ENCODE measurements at regions not wholly inside any gene's neighbourhood (a gene's known extent, or its start where the extent isn't known, plus 50 kb on each side); places are given as distances from the start of the nearest gene placed in this dataset.
"Not testable (repeated sequence)": the region's sequence is repeated elsewhere in the genome, so short reads cannot be mapped to it uniquely, and the experiment has no call there.

DNA sequence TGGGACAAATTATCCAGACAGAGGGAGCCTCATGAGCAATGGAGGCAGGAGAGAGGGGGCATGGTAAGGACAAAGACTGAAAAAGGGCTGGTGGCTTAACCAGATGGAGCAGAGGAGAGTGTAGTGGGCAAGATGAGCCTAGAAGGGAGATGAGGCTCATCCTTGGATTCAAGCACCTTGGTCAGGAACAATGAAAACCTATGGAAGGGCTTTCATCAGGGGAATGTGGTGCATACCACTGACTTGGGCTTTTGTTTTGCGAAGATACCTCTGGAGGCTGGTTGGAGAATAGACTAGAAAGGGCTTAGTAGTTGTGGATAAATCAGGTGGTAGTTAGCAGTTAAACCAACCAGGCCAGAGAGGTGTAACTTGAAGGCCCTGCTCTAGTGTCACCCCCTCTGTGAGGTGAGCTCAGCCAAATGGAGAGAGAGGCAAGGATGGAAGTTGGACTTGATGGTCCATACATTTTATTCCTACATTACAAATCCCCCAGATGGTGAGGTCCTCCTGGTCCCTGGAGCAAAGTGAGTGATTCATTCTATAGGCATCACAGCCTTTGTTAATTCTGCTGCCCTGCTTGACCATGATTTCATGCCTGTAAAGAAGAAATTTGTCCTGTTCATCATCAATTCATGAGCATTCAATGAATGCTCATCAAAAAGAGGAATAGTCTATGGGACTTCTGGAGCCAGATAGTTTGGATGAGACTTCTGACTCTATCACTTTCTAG lies 264.8 kb upstream of the IGFBP7 start:
- no peak for DNase-seq

DNA sequence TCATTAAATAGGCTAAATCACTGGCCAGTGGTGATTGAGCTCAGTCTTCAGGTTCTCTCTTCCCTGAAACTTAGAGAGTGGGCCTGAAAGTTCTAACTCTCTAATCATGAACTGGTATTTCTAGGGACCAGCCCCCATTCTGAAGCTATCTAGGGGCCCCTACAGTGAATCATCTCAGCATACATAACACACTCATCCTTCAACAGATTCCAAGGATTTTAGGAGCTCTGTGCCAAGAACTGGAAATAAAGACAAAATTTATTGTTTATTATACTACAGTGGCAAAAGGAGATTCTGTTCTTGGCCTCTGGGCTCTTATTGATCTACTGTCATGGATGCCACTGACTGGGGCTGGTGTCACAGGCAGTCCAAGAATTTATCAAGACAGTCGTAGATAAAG lies 263.8 kb upstream of the IGFBP7 start:
- DNase-seq = peak; percentile 50

DNA sequence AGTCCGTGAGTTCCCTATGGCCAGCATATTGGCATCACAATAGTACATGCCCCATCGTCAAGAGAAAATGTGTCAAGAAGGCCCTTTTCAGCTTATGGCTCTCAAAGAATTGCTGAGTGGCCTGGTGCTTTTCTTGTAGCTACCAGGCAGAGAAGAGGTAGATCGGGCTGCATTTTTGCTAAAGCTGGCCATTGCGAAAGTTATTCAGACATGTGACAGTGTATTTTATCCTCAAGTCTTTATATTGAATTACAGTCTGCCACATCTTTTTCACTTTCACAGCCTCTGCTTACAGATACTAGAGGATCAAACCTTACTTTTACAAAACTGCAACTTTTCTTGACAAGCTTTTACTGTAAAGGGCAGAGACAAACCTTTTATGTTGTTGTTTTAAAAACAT lies 261.5 kb upstream of the IGFBP7 start:
- no peak for DNase-seq

DNA sequence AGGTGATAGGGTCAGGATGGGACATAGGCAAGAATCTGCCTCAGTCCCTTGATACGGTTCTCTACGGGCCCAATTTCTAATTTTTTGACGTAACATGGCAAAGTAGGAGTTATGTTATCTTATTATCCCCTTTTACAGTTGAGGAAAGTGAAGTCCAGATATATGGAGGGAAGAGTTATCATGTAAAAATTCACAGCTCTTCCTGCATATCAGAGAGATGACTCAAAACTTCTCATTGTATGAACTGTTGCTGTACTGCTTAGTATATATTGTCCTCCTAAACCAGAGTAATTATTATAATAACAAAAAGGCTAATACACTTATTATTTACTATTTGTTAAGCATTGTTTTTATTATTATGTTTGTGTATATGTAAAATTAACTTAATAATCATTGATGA lies 260.5 kb upstream of the IGFBP7 start:
- DNase-seq = peak; percentile 50

DNA sequence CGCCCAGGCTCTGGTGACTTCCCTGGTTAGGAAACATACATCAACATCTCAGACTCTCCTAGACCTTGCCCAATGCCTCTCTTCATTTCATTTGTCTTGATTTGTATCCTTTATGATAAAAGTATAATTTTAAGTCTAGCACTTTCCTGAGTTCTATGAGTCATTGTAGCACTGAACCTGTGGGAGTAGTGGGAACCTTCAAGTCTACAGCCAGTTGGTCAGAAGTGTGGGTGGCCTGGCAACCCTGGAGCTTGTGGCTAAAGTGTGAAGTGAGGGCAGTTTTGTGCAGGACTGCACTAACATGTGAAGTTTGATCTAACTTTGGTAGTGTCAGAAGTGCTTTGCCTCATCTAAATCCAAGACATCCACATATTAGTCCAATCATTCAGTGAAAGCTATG lies 259.3 kb upstream of the IGFBP7 start:
- DNase-seq = peak; percentile 71

DNA sequence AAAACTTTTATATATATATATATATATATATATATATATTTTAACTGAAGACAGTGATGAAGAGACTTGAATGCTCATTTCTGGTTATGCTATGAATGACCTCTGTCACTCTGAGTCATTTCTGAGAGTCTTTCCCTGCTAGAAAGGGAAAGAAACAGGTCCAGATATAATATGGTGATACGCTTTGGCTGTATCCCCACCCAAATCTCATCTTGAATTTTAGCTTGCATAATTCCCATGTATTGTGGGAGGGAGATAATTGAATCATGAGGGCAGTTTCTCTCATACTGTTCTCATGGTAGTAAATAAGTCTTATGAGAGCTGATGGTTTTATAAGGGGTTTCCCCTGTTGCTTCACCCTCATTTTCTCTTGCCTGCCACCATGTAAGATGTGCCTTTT lies 254.1 kb upstream of the IGFBP7 start:
- DNase-seq = no peak

DNA sequence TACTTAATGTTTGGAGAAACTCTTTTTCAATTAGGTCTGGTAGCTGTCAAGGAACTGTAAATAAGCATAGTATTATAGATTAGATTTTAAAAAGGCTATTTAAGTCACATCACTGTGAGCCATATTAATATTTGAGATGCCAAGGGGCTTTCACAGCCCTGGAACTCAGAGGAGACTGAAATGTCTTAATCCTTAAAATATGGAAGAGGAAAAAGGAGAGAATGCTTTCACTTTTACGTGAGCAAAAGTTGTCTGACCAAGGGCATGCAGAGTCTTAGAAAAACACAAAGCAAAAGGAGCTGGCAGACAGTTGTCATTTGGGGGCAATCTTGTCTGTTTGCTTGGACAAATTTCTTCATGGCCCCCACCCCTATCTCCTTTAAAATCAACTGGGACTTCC lies 253.2 kb upstream of the IGFBP7 start:
- no peak for DNase-seq

DNA sequence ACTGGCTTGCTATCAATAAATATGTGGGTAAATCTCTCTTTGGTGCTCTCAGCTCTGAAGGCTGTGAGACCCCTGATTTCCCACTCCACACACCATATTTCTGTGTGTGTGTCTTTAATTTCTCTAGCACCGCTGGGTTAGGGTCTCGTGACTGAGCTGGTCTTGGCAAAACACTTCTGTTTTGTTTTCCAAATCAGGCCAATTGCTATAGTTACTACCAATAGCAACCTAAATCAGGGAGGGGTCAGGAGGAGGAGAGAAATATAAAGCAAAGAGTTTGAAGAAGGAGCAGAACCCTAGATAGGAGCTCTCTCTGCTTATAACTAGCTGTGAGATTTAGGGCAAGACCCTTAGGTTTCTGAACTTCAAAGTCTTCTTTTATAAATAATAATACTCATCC lies 250.5 kb upstream of the IGFBP7 start:
- no peak for DNase-seq

DNA sequence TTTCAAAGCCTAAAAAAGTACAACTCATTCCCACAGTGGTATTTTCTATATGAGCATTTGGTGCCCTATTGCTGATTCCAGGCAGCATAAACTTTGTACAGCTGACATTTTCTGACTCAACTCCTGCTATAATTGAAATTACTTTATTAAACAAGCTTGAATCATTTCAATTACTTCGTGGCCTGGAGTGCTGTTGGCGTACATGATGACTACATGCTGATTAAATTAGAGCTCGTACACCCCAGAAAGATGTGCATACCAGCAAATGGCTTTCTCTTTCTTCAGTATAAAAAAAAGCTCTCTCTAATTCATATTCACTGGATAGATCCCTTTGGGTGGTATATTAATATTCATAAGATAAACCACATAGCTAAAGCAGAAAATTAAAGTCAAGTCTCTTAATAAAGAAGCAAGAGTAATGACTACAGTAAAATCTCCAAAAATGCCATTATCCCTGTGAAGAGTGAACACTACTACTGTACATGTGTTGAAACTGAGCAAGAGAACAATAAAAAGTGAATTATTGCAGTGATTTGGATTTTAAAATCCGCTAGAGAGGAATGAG lies 245.0 kb upstream of the IGFBP7 start:
- no peak for DNase-seq

DNA sequence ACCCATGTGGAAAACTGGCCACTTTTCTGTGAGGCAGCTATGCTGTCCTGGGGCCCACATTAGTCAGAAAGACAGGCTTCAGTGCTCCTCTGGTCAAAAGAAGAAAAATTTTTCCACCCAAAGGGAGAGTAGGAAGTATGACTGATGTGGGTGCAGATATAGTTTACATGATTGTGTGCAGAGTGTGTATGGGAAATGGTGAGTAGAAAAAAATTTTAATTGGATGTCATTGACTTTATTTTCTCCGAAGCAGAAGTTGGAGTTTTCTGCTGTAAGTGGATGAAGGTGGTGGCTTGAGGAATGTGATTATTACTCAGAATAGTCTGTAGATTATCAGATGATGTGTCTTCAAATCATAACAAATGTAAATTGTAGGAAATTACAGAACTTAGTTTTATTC lies 241.5 kb upstream of the IGFBP7 start:
- no peak for DNase-seq

DNA sequence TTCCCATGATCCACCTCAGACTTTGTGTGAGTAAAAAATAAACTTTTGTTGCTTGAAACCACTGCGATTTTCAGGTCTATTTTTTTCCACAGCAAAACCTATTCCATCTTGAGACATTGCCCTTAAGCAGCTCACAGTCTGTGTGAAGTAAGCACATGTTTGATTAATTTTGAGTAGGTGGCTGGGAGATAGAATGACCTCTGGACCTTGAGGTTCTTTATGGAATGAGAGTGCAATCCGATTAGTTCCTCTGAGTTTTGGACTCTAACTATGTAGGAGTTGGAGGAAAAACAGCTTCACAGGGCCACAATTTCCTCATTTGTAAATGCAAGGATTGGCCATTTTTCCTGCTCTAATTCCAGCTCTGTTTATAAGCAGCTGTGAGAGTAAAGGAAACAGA lies 234.1 kb upstream of the IGFBP7 start:
- DNase-seq = no peak

DNA sequence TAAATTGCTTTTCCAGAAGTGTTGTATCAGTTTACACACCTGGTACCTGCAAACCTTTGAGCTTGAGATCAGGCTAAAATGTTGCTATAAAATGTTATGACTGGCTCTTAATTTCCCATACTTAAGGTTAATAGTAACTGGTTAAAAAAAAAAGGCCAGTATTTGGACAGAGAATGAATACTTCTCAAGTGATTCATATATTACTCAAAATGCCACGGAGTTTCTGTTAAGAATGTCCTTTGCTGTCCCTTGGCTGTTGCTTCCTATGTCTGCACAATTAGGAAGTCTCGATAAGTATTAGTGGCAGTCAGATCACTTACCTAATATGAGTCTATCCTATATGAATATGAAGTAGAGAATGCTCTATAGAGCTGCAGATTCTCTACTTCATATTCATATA lies 232.2 kb upstream of the IGFBP7 start:
- DNase-seq = no peak

DNA sequence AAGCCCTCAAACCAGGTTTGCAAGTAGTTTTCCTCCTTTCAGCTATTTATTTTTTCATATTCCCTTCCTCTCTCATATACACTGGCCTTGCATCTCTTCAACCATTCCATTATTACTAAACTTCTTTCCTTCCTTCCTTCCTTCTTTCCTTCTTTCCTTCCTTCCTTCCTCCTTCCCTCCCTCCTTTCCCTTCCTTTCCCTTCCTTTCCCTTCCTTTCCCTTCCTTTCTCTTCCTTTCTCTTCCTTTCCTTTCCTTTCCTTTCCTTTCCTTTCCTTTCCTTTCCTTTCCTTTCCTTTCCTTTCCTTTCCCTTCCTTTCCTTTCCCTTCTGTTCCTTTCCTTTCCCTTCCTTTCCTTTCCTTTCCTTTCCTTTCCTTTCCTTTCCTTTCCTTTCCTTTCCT lies 228.7 kb upstream of the IGFBP7 start:
- DNase-seq = not testable (repeated sequence)

DNA sequence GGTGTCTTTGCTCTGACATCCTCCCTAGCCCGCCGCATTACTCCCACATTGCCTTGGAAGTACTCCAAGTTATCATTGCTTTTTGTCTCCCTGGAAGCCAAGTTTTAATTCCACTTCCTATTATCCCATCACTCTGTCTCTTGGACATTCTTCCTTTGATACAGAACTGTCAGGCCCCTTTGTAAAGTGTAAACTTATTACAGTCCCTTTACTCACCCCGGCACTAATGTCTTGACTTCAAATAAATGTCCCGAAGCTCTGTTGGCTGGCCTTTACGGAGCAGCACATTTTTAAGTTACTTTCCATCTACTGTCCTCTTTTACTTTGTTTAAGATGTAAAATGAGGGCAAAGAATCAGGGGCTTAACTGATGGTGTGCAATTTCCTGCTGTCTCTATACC lies 223.5 kb upstream of the IGFBP7 start:
- no peak for DNase-seq

DNA sequence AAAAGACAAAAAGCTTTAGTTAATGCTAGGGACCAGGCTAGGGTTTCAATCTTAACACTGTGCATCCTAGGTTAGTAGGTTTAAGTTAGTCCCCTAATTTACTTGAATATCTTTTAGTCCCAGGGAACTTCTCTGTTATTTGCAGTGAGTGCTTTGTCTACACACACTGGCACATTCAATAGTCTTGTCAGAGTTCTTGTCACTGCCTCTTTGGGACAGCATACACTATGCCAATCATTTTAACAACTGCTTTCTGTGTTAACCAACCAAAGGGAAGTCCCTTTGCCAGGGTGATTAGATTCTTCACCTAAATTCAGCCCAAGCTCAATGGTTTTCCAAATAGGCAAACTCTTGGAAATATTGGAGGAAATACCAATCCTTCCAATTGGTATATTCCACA lies 221.8 kb upstream of the IGFBP7 start:
- no peak for DNase-seq

DNA sequence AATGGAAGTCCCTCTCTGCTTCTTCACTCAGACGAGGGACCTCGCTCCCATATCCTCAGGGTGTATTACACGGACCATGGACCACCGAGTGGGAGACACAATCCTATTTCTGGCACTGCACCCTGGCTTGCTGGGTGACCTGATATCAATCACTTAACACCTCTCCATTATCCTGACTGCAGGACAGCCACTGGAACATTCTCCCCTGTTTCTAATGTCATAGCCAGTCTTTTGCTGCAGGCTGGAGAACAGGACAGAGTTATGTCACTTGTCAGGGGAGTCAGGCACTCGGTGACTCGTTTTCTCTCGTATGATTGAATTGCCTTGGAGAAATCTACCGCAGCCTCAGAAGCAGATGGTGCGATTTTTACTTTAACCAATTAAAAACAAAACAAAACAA lies 219.1 kb upstream of the IGFBP7 start:
- DNase-seq = no peak

DNA sequence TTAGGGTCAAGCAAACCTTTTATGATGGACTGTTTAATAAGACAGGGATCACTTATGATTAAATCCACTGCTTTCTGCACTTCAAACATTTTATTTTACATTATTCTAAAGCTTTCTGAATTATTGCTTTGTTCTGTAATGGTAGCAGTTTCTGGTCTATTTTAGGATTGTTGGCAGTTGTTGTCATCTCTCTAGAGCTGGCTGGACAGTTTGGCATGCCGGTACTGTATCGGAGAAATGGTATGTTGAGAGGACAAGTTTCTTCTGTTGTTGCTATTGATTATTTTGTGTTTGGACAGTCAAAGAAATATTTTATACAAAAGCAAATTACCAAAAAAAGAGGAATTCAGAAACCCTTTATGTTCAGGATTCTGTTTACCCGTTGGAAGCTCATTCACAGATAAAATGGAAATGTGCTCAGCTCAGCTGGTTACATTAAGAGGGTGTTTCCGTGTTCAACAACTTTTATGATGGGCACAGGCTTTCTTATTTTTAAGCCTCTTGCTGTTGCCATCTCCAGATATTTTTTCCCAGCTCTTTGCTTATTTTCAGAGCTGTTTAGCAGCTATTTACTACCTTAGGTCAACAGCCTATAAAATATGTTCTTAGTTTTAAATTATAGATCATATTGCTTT lies 214.6 kb upstream of the IGFBP7 start:
- no peak for DNase-seq

DNA sequence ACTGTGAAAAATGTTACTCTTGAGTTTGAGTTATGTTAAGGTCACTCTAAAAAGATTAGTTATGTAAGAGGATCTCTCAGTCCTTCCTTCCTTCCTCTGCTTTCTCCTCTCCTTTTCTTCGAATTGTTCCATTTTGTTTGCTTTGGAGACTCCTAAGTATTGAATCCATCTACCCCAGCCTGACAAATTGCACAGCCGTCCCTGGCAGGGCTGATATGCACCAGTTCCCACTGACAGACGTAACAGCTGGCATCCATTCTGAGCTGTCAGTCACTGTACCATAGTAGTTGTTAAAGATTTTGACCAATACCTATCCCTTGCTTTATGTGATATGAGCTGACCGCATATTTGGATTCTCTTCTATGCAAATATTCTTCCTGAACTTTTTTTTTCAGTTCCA lies 210.7 kb upstream of the IGFBP7 start:
- DNase-seq = no peak

DNA sequence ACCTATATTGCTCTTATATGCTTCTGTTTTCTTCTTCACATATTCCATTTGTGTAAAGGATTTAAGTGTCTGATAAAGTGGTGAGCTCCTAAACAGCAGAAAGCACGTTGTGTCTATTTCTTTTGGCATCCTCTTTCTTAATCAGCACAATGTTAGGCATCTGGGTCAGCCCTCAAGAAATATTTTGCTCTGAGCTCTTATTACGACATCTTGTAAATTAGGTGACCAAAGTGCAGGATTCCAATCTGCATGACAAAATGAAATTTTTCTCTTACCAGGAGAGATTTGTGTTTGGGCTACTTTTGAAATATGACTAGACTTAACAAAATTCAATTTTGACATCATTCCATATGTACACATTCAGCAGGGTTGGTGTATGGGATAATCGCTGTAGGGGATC lies 210.0 kb upstream of the IGFBP7 start:
- DNase-seq = no peak

DNA sequence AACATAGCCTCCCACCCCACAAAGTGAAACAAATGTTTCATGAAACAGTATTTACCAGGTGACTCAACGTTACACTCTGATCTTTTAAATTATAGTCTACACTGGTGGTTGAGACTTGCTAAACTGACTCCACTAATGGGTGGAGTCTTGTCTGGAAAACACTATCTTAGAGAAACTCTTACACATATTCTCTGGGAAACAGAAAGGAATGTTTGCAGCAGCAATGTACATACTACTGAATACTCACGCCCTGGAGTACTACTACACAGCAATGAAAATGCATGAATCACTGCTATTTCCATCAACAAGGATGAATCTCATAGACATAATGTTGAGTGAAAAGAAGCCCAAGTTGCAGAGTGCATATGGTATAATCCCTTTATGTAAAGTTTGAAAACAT lies 208.5 kb upstream of the IGFBP7 start:
- peak; percentile 17 for DNase-seq

DNA sequence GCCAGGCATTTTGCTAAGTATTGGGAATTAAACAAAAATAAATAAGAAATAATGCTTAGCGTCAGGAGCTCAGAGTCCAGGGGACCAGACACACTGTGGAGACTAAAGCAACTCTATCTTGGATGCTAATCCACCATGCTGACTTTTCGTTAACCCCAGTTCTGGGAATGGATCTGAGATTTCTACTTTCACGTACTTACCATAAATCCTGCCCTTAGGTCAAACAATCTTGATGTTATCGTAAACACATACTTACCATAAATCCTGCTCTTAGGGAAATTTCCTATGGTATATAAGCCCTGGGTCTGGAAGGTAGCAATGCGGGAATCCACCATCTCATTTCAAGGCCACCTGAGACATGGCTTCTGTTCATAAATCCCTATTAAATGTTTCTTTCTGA lies 204.5 kb upstream of the IGFBP7 start:
- no peak for DNase-seq

DNA sequence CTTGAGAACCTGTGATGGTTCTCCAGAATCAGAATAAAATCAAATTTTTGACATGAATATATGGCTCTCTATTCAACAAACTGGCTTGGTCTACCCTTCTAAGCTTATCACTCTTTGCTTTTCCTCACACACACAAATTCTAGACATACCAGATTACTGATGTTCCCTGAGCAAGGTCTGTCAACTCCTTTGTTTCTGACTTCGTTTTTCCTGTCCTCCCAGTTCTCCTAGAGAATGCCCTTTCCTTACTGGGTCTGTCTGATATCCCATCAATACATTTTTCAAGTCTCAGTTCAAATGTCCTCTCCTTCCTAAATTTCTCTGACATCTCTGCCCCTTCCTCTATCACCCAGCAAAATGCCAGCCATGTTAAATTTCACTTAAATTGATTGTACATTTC lies 202.1 kb upstream of the IGFBP7 start:
- no peak for DNase-seq

DNA sequence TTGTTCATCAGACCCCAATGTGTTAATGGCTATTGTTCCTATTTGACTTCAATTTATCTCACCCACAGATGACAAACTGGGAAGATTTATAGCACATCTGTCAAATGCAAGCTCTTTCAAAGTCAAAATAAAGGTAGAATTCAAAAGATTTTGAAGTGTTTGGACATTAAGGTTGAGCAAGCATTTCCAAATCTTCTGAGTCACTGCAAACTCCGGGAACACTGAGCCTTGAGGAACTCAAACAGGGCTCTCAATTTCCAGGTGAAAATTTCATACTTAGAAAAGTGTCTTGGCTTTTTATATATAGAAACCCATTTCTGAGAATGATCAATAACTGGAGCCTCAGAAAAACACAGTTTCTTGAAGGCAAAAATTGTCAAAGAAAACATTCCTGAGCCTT lies 199.5 kb upstream of the IGFBP7 start:
- no peak for DNase-seq

DNA sequence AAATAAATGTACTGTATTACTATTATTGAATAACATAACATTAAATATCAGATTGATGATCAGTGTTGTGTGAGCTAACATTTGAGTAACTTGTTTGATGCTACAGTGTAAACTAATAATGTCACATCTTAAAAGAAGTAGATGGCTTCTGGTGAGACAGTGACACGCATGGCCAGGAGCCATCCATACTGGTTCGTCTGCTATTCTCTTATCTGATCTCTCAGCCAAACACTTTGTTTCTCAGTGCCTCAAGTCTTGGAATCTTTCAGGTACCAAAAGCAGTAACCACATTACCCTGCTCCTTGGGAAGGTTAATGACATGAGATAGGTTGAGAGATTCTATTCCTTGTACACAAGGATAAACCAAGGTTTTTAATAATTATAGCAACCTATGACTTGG lies 198.1 kb upstream of the IGFBP7 start:
- DNase-seq = no peak

DNA sequence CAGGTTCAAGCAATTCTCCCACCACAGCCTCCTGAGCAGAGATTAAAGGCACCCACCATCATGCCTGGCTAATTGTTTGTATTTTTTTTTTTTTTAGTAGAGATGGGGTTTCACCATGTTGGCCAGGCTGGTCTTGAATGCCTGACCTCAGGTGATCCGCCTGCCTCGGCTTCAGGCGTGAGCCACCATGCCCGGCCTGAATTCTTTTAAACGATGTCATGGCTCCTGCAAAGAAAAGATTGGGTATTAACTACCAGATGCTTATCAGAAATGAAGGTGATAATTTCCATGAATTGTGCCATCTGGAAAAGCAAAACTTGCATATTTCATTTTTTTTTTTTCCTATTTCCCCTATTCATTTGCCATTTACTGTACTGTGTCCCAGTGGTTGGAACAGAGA lies 195.7 kb upstream of the IGFBP7 start:
- no peak for DNase-seq
